Smooth muscle cell (in vitro differentiated cells): ENCODE measurements at regions not wholly inside any gene's neighbourhood (a gene's known extent, or its start where the extent isn't known, plus 50 kb on each side); places are given as distances from the start of the nearest gene placed in this dataset.

Experiments
- DNase-seq: peaks from one replicate; lab custom pipeline; 2025; ENCODE audit not compliant: unreplicated experiment; lab: John Stamatoyannopoulos, UW
- H2AFZ ChIP-seq: fragments of 200-600 bp; sonication (generic); 2 replicates; pipeline ENCODE4 v1.6.0; 2016; ENCODE audit warnings: antibody characterized with exemption, low read depth, mild to moderate bottlenecking
- H3F3A ChIP-seq: fragments of 200-600 bp; sonication (generic); 2 replicates; pipeline ENCODE4 v1.6.0; 2017; ENCODE audit warnings: antibody characterized with exemption, low read depth
- H3K27ac ChIP-seq: fragments of 200-600 bp; sonication (generic); 2 replicates; pipeline ENCODE4 v1.5.1; 2016; ENCODE audit warnings: low read depth, mild to moderate bottlenecking
- H3K27me3 ChIP-seq: fragments of 200-600 bp; sonication (generic); 2 replicates; pipeline ENCODE4 v1.6.1; 2016; ENCODE audit warnings: low read depth, mild to moderate bottlenecking
- H3K36me3 ChIP-seq: fragments of 200-600 bp; sonication (generic); 2 replicates; pipeline ENCODE4 v1.5.1; 2016; ENCODE audit warnings: low read depth
- H3K4me1 ChIP-seq: fragments of 200-600 bp; sonication (generic); 2 replicates; pipeline ENCODE4 v1.5.1; 2016; ENCODE audit warnings: low read depth
- H3K4me2 ChIP-seq: fragments of 200-600 bp; sonication (generic); 2 replicates; pipeline ENCODE4 v1.6.0; 2016; ENCODE audit warnings: mild to moderate bottlenecking
- H3K4me3 ChIP-seq: fragments of 200-600 bp; sonication (generic); 2 replicates; pipeline ENCODE4 v1.5.1; 2016; ENCODE audit warnings: mild to moderate bottlenecking
- H3K79me2 ChIP-seq: fragments of 200-600 bp; sonication (generic); 2 replicates; pipeline ENCODE4 v1.6.0; 2016; ENCODE audit warnings: low read depth, mild to moderate bottlenecking
- H3K9ac ChIP-seq: fragments of 200-600 bp; sonication (generic); 2 replicates; pipeline ENCODE4 v1.6.0; 2016; ENCODE audit warnings: low read depth
- H3K9me3 ChIP-seq: fragments of 200-600 bp; sonication (generic); replicated peaks from 2 replicates; pipeline ENCODE4 v1.5.1; 2016; ENCODE audit warnings: low read depth
- H4K20me1 ChIP-seq: fragments of 200-600 bp; sonication (generic); 2 replicates; pipeline ENCODE4 v1.6.0; 2016; ENCODE audit warnings: low read depth
- CTCF ChIP-seq: fragments of 200-600 bp; sonication (generic); IDR thresholded peaks from 2 replicates; pipeline ENCODE4 v1.5.1; 2017; ENCODE audit warnings: borderline replicate concordance, mild to moderate bottlenecking, antibody characterized with exemption; ENCODE audit not compliant: insufficient read depth, poor library complexity, severe bottlenecking
- WGBS: methylation state at CpG from one replicate; pipeline ENCODE4 v1.1.7; 2016; ENCODE audit warnings: low lambda C conversion rate; 5-methylcytosine and 5-hydroxymethylcytosine counted together

DNA sequence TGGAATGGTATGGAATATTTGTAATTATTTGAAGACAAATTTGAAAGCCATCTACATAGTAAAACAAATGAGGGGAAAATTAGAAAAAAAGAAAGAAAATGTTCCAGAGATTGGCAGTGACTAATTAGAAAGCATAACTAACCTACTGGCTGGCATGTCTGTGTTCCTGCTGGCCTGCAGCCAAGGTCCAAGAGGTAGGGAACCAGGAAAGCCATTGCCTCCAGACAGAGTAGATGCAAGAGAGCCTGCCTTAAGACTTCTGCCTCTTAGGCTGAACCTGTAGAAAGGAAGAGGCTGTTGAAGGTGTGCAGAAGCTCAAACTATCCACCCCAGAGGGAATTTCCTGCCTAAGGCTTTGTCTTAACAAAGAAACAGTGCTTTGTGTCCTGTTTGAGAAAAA, 982.0 kb downstream of the SORCS1 start:
- H3K27me3 ChIP-seq, result no peaks in the 10 kb centered on the region
- no peak for TF ChIP-seq CTCF

GRCh38 chr10:106181501-106181900, 983.0 kb downstream of the SORCS1 start:
- no peaks in the 10 kb centered on the region for H3K4me1 ChIP-seq
- no peak overlapping the region for H2AFZ ChIP-seq
- H3K79me2 ChIP-seq, result no peaks in the 10 kb centered on the region
- TF ChIP-seq CTCF, result no peak
- H3K4me3 ChIP-seq, result no peak overlapping the region
- H3K4me2 ChIP-seq, result no peak overlapping the region
- H3K9me3 ChIP-seq, result no peaks in the 10 kb centered on the region
- H3K9ac ChIP-seq, result no peak overlapping the region
- 61% methylated on average over 3 of the region's 3 CpGs for WGBS
- no peaks in the 10 kb centered on the region for H4K20me1 ChIP-seq
- no peak for DNase-seq
- no peaks in the 10 kb centered on the region for H3F3A ChIP-seq
- H3K36me3 ChIP-seq, result no peaks in the 10 kb centered on the region
- H3K27ac ChIP-seq, result no peak overlapping the region
- H3K27me3 ChIP-seq, result no peaks in the 10 kb centered on the region

More for the DNA sequence above, 982.0 kb downstream of the SORCS1 start:
- no peaks in the 10 kb centered on the region for H3K36me3 ChIP-seq
- H3K4me3 ChIP-seq, result no peak overlapping the region
- no peaks in the 10 kb centered on the region for H4K20me1 ChIP-seq
- H2AFZ ChIP-seq, result no peak overlapping the region
- no peak overlapping the region for H3K4me2 ChIP-seq
- no peaks in the 10 kb centered on the region for H3K9me3 ChIP-seq
- DNase-seq, result no peak
- no peak overlapping the region for H3K9ac ChIP-seq
- no peaks in the 10 kb centered on the region for H3F3A ChIP-seq
- no peaks in the 10 kb centered on the region for H3K79me2 ChIP-seq
- no peak overlapping the region for H3K27ac ChIP-seq
- no peaks in the 10 kb centered on the region for H3K4me1 ChIP-seq

DNA sequence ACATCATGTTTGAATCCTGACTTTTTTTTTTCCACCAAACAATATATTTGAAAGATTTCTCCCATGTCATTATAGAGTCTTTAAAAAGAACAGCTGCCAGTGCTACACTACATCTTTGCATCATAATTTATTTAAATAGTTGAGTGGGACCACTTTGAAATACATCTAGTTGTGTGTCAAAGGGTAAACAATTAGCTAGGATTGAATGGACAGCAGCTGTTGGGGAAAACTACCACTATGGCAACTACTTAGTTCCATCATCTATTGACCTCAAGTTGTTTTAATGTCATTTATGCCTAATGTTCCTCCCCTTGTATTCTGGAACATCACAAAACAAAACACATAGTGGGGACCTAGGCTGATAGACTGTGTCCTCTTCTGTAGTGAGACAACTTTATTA, 985.1 kb downstream of the SORCS1 start:
- TF ChIP-seq CTCF, result no peak
- H4K20me1 ChIP-seq, result no peaks in the 10 kb centered on the region
- H3K36me3 ChIP-seq, result no peaks in the 10 kb centered on the region

GRCh38 chr10:106175760-106176377, 988.6 kb downstream of the SORCS1 start:
- H3K4me1 ChIP-seq, result no peaks in the 10 kb centered on the region
- peak; percentile 71 for TF ChIP-seq CTCF
- WGBS, result 55% methylated on average over 5 of the region's 5 CpGs

More for the DNA sequence above, 985.1 kb downstream of the SORCS1 start:
- H3K4me3 ChIP-seq, result no peak overlapping the region
- no peak overlapping the region for H3K9ac ChIP-seq
- no peak overlapping the region for H3K4me2 ChIP-seq
- H3K4me1 ChIP-seq, result no peaks in the 10 kb centered on the region
- no peak overlapping the region for H3K27ac ChIP-seq
- H3K27me3 ChIP-seq, result no peaks in the 10 kb centered on the region
- no peak overlapping the region for H2AFZ ChIP-seq
- no peaks in the 10 kb centered on the region for H3K79me2 ChIP-seq
- no peaks in the 10 kb centered on the region for H3F3A ChIP-seq
- no peak for DNase-seq
- no peaks in the 10 kb centered on the region for H3K9me3 ChIP-seq

More at GRCh38 chr10:106175760-106176377, 988.6 kb downstream of the SORCS1 start:
- no peaks in the 10 kb centered on the region for H3K9me3 ChIP-seq
- H3K36me3 ChIP-seq, result no peaks in the 10 kb centered on the region
- H3K27me3 ChIP-seq, result no peaks in the 10 kb centered on the region
- no peaks in the 10 kb centered on the region for H3K79me2 ChIP-seq
- DNase-seq, result no peak
- H3K4me3 ChIP-seq, result no peak overlapping the region
- H2AFZ ChIP-seq, result no peak overlapping the region
- H3F3A ChIP-seq, result no peaks in the 10 kb centered on the region
- H3K9ac ChIP-seq, result no peak overlapping the region
- no peak overlapping the region for H3K4me2 ChIP-seq
- H3K27ac ChIP-seq, result no peak overlapping the region
- H4K20me1 ChIP-seq, result no peaks in the 10 kb centered on the region
